LoVo (cell line): ENCODE measurements at regions not wholly inside any gene's neighbourhood (a gene's known extent, or its start where the extent isn't known, plus 50 kb on each side); places are given as distances from the start of the nearest gene placed in this dataset.
"Not testable (repeated sequence)": the region's sequence is repeated elsewhere in the genome, so short reads cannot be mapped to it uniquely, and the experiment has no call there.

Experiments
- DNase-seq: peaks from one replicate; pipeline ENCODE4 v3.0.0-alpha.2; 2016; ENCODE audit warnings: low spot score

- DNase-seq = no peak
These were observed 56.2 kb upstream of the LRRTM4 start for GRCh38 chr2:77578354-77578753.

- DNase-seq = no peak
These were observed 57.0 kb upstream of the LRRTM4 start for GRCh38 chr2:77579076-77579769.

- no peak for DNase-seq
These were observed 66.3 kb upstream of the LRRTM4 start for GRCh38 chr2:77588438-77588837.

- no peak for DNase-seq
These were observed 68.2 kb upstream of the LRRTM4 start for GRCh38 chr2:77590298-77590917.

GRCh38 chr2:77592955-77593354 is 70.8 kb upstream of the LRRTM4 start:
- not testable (repeated sequence) for DNase-seq

GRCh38 chr2:77602771-77603170 is 80.6 kb upstream of the LRRTM4 start:
- no peak for DNase-seq

DNA sequence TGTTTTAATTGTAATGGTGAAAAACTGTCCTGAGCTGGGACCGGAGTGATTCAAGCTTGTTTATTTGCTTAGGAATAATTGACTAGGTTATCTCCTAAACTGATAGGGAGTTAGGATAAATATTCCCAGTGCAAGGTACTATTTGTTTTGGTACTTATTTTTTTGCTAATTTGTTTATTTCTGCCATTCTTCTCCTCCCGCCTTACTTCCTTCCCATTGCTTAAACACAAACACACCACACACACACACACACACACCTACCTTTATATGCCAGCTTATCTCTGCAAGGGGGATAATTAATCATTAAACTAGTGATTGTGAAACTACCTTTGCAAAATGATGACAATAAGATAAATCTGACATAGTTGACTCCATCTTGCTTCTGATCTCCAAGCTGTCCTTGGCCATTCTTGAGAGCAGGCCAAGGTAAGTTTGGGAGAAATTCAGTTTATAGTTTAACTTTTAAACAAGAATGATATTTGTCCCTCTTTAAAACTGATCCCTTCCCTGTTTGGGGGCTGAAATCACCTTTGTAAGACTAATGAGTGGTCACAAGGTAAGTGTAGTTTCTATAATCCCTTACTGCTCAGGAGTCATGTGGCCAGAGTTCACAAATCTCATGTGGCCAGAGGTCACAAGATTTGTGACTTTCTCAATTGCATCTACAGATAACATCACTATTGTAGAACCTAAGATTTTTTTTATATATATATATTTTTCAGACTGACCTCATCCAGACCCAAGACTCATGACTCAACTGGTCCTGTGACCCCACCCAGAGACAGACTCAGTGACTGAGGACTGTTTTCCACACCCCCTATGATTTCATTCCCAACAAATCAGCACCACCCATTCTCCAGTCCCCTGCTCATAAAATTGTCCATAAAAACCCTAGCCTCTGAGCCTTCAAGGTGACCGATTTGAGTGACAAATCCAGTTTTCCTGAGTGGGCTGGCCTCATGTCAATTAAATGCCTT is 83.1 kb upstream of the LRRTM4 start:
- peak; percentile 12 for DNase-seq

- no peak for DNase-seq
These were observed 86.3 kb upstream of the LRRTM4 start for GRCh38 chr2:77608510-77608909.

DNA sequence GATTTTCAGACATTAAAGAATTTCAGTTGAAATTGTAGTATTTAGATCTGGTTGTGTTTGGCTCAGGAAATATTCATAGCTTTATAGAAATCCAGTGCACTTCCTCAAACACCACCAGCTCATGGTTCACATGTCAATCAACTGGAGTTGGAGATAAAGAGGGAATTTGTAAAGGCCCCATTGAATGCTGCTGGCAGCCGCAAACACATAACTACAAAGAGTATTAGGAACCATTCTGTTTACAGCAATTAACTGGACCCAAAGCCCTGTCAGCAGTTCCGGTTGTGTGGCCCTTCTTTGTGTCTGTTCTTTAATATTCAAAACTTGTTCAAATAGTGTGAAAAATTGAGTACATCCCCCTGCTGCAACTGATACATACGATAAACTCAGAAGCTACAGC is 107.4 kb upstream of the LRRTM4 start:
- no peak for DNase-seq

DNA sequence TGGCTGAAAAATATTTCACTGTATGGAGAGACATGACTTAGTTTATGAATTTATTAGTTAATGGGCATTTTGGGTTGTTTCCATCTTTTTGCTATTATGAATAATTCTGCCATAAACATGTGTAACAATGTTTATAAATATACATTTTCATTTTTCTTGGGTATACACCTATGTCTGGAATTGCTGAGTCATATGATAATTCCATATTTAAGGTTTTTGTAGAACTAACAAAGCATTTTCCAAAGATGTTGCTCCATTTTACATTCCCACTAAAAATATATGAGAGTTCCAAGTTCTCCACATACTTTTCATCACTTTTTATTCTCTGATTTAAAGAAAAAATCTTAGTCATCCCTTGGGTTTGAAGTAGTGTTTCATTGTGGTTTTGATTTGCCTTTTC is 108.8 kb upstream of the LRRTM4 start:
- no peak for DNase-seq

- no peak for DNase-seq
These were observed 111.4 kb upstream of the LRRTM4 start for GRCh38 chr2:77633601-77634000.

- DNase-seq = no peak
These were observed 118.7 kb upstream of the LRRTM4 start for GRCh38 chr2:77640924-77641323.

DNA sequence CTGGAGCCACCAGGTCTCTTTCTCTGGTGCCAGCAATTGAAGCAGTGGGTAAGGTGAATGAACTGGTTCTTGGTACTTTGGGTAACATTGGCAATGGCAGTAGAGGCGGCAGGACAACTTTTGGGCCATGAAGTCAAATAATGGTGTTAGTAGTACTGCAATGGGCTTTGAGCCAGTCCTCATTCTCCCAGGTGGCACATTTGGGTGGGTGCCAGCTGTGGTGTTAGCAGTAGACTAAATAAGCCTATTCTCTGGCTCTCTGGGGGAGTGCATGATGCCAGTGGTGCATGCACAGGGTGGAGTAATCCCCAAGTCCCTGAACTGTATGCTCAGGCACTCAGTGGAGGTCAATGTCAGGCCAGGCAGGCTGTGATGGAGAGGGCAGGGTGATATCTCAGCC is 120.2 kb upstream of the LRRTM4 start:
- no peak for DNase-seq

GRCh38 chr2:77649856-77650255 is 127.7 kb upstream of the LRRTM4 start:
- no peak for DNase-seq

DNA sequence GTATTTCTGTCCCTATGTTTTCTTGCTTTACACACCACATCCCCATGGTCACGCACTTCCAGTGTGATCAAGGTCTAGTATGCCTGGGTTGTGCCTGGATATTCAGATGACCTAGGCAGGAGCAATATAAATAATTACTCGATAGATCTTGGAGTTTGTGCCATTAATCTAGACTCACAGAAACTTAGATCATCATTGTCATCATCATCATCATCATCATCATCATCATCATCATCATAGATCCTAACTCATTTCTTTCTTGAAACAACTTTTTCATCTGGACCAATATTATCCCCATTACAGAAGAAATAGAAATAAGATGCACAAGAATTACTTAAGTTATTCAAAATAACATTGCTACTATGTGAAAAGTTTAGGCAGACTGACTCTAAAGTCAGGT is 130.3 kb upstream of the LRRTM4 start:
- DNase-seq = no peak

DNA sequence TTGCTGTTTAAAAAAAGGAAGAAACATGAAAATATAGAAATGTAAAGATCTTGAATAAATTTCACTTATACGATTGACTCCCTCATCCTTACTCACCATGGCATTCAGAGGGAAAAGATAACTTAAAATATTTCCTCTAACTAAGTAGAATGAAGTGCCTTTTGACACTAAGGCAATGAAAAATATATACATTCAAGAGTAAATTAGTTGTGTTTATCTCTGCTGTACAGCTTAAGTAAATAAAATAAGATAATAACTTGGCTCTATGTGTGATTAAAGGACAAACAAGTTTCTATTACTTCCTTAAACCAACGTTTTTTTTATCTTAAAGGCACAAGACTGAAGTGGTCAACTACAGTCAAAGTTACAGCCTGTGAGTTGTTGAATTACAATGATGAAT is 142.3 kb upstream of the LRRTM4 start:
- DNase-seq = no peak

DNA sequence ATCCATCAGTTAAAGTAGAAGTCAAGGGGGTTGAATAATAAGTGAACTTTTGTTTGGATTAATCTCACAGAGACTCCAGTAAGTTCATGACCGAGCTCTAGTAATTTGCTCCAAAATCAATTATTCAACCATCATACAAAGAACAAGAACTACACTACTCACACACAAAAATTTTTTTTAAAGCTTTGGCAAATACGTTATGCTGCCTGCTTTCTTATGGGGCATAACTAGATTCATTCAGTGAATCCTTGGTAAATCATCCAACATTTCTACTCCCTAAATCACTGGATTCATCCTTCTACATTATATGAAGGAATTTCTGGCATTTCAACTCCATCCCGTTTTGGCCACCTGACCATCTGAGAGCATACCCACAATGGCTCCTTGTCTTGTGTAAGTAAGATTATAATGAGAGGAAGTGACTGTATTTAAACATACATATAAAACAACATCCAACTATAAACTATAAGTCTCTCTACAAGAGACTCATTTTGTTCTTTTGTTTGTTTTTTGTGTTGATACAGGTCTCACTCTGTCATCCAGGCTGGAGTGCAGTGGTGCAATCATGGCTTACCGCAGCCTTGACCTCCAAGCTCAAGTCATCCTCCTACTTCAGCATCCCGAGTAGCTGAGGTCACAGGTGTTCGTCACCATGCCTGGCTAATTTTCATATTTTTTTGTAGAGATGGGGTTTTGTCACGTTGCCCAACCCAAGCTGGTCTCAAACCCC is 144.2 kb upstream of the LRRTM4 start:
- DNase-seq = no peak

DNA sequence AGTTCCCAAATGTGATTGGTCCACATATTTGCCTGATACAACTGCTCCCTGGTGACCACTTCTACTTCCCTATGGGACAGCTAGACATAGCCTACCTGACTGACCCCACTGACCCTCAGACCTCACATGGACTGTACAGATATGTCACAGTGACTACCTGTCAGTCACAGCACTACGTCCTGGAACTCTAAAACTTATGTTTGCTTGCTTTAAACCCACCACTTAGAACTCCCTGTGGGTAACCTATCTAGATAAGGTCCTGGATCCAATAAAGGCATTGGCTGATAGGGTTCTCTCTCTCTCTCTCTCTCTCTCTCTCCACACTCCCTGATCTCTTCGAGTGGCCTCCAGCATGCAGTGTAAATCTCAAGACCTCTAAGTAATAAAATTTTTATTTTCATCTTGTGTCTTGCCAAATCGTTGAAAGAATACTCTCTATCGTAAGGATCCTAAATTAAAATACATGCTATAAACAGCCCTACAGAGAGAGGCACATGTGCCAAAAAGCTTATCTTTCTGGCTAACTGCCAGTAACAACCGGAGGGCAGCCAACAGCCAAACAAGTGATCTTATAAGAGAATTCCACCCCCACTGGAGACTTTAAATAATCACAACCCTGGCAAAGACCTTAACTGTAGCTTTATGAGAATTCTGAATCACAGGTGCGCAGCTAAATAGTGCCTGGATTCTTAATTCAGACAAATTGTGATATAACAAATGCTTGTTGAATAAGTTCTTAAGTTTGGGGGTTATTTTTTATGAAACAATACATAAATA is 162.6 kb upstream of the LRRTM4 start:
- not testable (repeated sequence) for DNase-seq

DNA sequence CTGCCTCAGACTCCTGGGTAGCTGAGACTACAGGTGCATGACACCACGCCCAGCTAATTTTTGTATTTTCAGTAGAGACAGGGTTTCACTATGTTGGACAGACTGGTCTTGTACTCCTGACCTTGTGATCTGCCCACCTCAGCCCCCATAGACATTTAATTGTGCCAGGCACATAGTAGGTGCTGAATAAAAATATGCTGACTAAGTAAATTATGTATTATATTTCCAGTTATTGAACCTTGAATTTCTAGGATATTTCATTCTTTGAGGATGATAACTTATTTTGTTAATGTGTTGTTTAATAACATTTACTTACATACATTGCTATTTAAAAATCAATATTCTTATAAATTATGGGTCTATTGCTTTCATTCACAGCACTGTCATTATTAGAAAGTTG is 190.4 kb upstream of the LRRTM4 start:
- DNase-seq = no peak

DNA sequence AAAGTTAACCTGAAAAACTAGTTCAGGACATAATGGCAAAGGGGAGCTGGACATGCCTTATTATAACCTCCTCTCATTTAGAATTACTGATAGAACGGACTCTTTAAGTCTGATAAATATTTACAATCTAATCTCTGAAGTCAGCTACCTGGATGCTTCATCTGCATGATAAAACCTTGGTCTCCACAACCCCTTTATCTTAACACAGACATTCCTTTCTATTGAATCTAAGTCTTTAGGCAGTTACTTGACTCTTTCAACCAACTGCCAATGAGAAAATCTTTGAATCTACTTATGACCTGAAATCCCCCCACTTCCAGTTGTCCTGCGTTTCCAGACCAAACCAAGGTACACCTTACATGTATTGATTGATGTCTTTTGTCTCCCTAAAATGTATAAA is 191.2 kb upstream of the LRRTM4 start:
- no peak for DNase-seq

DNA sequence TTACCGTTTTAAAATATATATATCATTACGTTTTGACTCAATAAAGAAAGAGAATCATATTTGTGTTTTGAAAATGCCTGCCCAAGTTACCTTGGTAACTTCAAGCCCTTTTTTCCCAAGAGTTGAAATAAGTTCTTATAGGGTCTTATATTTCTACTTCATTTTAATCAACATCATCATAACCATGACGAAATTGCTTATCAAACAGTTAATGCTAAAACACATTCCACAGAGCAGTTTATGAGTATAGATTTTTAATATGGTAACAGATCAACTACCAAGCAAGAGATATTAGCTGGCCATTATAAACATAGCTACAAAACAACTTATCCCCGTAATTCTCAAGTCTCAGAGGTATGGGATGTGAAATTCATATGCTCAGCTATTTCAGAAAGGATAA is 197.9 kb upstream of the LRRTM4 start:
- no peak for DNase-seq
